DMS53 treated with DMSO at 0.1 percent for 48 hours (cell line): ENCODE measurements at regions not wholly inside any gene's neighbourhood (a gene's known extent, or its start where the extent isn't known, plus 50 kb on each side); places are given as distances from the start of the nearest gene placed in this dataset.
"Not testable (repeated sequence)": the region's sequence is repeated elsewhere in the genome, so short reads cannot be mapped to it uniquely, and the experiment has no call there.

Source experiments
- DNase-seq: peaks from one replicate; lab custom pipeline; 2025; ENCODE audit not compliant: unreplicated experiment; lab: John Stamatoyannopoulos, UW

- no peak for DNase-seq
Observed at GRCh38 chr9:82489201-82489821, 500.7 kb downstream of the SPATA31D1 start.

- no peak for DNase-seq
Observed at GRCh38 chr9:82490019-82490499, 501.5 kb downstream of the SPATA31D1 start.

GRCh38 chr9:82490821-82491220 is 502.2 kb downstream of the SPATA31D1 start:
- not testable (repeated sequence) for DNase-seq

DNA sequence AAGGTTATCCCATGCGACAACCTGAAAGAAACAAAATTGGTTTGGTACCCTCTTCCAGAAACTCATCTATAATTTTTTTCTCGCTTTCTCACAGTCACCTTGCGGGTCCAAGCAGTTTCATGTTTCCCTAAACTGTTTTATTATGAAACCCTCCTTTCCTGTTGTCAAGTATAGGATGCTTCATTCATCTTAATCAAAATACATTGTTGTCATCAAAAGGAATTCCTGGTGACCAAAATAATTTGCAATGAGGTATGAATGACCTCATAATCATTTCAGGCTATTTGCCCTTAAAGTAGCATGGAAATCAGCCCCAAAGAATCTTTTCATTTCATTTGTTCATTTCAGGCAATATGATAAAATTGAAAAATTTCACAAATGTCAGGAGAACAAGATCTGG is 503.0 kb downstream of the SPATA31D1 start:
- DNase-seq = no peak

- DNase-seq = no peak
Observed at GRCh38 chr9:82492274-82492673, 503.7 kb downstream of the SPATA31D1 start.

DNA sequence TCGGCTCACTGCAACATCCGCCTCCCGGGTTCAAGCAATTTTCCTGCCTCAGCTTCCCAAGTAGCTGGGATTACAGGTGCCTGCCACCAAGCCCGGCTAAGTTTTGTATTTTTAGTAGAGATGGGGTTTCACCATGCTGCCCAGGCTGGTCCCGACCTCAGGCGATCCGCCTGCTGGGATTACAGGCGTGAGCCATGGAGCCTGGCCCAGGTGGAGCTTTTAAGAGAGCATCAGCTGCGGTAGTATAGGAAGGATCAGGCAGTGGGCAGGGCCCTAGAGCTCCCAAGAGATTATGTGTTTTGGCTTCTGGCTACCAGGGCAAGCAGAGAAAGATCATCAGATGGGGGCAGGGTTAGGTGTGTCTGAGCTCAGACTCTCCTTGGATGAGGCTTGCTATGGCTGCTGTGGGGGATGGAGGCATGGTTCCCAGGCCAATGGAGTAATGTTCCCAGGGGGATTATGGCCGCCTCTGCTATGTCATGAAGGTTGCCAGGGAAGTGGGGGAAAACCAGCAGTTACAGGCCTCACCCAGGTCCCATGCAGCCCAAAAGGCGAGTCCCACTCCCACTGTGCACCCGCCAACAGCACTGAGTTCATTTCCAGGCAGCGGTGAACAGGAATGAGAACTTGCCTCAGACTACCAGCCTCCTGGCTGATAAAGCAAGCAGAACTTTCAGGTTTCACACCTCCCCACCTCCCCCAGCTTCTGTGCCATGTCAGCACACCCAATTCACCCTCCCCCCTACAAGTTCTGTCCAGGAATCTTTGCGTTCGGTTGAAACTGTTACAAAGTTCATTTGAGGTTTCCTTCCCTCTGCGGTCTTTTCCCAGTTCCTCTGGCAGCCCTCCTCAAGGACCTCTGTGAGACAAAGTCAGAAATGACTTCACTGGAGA is 507.6 kb downstream of the SPATA31D1 start:
- no peak for DNase-seq

- no peak for DNase-seq
Observed at GRCh38 chr9:82498541-82499317, 510.2 kb downstream of the SPATA31D1 start.

GRCh38 chr9:82499337-82499736 is 510.8 kb downstream of the SPATA31D1 start:
- no peak for DNase-seq

DNA sequence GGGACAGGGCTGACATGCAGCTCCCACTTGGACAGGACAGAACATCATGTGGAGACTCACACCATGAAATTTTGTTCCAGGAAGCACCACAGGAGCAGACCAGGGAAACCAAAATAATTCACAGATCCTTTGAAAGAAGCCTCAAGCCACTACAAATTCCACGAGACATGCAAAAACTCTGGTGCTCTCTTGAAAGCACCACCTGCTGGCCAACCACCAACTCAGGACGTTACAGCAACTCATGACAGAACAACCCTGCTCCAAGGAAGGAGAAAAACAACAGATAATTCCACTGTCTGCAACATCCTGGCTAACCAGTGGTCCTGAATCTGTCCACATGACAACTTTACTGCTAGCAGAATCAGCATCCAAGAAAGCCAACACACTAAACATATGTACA is 516.0 kb downstream of the SPATA31D1 start:
- no peak for DNase-seq

DNA sequence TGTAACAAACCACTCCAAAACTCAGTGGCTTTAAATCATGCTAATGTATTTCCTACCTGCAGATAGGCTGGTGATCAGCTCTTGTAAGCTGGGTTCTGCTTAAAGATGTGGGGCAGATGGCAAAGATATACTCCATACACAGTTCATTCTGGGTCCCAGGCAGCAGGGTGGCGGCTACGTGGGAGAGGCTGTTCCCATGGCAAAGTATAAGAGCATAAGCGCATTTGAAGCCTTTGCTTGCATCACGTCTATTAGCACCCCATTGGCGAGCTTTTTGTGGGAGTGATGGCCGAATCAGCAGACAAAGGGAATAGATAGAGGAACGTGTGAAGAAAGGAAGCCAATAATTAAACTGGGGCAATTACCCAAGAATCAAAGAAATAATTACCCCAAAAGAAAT is 523.1 kb downstream of the SPATA31D1 start:
- DNase-seq = no peak

- no peak for DNase-seq
Observed at GRCh38 chr9:82512728-82513127, 524.2 kb downstream of the SPATA31D1 start.

- no peak for DNase-seq
Observed at GRCh38 chr9:82513242-82513751, 524.7 kb downstream of the SPATA31D1 start.

GRCh38 chr9:82513976-82514735 is 525.6 kb downstream of the SPATA31D1 start:
- no peak for DNase-seq

DNA sequence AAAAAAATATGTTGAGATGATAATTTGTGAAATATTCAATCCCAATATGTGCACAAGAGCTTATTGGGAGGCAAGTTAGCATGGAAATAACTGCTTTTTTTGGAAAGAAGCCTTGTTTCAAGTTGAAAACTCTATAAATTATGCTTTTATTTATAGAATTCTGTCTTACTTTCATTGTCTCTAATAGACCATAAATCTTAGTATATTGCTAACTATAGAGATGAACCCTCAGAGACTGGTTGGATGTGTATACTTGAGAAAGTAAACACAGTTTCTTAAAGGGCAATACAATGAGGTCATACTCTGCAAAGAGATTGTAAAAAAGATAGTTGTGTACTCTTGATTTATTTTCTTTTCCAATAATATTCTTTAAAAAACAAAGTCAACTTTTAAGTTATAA is 530.3 kb downstream of the SPATA31D1 start:
- DNase-seq = no peak

DNA sequence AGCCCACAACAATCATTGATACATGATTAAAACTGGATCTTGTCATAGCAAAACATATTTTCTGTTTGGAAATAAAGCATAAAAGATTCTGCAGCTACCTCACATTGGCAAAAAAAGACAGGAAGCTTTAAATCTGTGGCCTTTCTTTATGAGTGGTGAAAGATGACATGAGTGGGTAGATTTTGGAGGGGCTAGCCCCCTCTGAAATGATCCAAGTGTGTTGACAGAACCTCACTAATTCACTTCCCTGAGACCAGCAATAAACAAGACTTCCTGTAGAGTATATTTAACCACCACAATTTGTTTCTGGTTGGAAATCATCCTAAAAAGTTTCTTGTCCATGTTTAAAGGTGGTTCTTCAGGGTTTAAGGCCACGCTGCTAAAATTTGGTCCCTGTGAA is 530.8 kb downstream of the SPATA31D1 start:
- no peak for DNase-seq

DNA sequence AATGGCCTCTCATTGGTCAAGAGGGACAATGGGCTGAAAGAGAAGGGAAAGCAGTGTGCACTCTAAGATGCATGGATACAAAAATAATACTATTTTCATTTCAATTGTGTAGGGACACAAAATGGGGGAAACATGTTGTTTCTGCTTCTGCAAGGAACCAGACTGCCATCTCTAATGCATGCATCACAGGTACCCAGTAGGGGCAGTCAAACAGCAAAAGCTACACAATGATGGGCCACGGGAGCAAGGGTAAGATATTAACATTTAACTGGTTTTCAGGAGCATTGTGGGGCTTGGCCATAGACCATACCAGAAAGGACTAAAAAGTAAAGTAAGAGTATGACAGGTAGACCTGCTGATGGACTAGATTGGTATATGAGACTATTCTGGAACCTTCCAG is 535.8 kb downstream of the SPATA31D1 start:
- no peak for DNase-seq

GRCh38 chr9:82526577-82526976 is 536.4 kb downstream of the RASEF start:
- DNase-seq = no peak

DNA sequence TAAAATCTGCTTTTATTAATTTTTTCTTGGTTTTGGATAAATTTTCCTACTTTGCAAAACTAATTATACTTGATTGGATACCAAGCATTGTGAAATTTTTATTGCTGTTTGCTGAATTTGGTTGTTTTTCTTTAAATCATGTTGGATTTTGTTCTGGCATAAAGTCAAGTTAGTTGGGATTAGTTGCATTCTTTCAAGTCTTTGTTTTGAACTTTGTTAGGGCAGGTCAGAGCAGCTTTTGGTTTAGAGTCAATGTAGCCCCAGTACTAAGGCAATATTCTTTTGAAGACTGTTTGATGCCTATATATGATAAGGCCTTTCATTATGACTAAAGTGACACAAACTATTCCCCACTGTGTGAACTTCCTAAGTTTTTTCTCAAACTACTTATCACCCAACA is 531.1 kb downstream of the RASEF start:
- no peak for DNase-seq

DNA sequence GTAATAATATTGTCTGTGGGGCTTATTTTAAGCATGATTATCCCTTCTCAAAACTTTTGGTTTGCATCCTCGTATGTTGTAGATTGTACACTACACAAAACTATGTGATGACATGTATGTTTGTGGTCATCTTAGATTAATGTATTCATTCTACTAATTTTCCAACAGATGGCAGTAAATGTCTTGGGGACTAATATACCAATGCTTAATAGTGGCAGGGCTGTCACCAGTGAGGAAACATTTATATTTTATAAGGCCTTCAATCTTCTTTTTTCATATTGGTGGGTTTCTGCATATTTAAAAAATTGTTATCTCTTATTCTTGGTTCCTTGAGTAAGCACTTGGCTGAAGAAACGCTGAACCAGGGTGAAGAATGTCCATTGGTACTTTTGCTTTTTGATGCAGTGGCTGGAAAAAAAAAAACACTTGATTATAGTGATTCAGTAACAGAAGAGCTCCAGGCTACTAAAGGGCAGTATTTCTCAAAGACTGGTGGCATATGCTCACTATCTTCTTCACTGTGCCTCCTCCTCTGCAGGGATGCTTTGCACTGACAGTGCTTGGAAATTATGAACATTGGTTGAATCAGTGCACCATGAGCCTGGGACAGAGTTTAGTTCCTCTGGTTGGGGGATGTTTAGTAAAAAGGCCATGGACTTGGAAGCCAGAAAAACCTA is 530.3 kb downstream of the RASEF start:
- peak; percentile 46 for DNase-seq

- DNase-seq = no peak
Observed at GRCh38 chr9:82535432-82535998, 527.4 kb downstream of the RASEF start.
